GM12865 (cell line): ENCODE measurements at regions not wholly inside any gene's neighbourhood (a gene's known extent, or its start where the extent isn't known, plus 50 kb on each side); places are given as distances from the start of the nearest gene placed in this dataset.
"Not testable (repeated sequence)": the region's sequence is repeated elsewhere in the genome, so short reads cannot be mapped to it uniquely, and the experiment has no call there.

Experiments used
- DNase-seq: peaks from one replicate; pipeline ENCODE4 v3.0.0; 2010; ENCODE audit warnings: low read depth
- H3K4me3 ChIP-seq: 2 replicates; pipeline ENCODE4 v1.5.1; 2011; ENCODE audit warnings: mild to moderate bottlenecking, low read depth, low read length, control low read depth
- CTCF ChIP-seq: IDR thresholded peaks from 2 replicates; pipeline ENCODE4 v1.5.1; 2011; ENCODE audit warnings: low read length, control low read depth, low read depth, inconsistent platforms; ENCODE audit not compliant: insufficient read depth; ENCODE audit errors: missing control alignments

DNA sequence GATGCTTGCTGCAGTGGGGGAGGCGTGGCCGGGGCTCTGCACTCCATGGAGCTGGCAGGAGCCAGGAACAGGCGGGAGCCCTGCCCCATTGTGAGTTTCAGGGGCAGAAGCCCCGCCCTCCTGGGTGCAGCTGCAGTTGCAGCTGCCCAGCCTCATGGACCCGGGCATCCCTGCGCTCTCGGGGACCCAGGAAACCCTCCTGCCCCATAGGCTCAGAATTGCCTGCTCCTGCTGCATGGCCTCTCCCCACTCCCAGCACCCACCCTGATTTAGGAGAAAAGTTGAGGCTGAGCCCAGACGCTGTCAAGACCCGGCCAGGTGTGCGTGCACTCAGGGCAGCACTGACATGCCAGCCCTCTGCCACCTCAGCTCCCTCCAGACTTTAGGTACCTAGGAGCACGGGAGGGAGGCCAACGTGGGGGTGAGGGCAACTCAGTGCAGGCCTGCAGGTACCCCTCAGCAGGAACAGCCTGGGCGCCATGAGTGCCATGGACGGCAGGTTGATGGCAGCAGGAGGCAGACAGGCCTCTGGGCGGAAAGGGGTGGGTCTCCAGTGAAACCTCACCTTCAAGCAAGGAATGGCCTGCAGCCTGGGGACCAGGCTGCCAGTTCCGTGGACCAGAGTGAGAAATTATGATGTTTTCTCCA is 67.2 kb upstream of the MAGEB2 start:
- H3K4me3 ChIP-seq = no peak overlapping the region
- TF ChIP-seq CTCF = no peak
- no peak for DNase-seq

DNA sequence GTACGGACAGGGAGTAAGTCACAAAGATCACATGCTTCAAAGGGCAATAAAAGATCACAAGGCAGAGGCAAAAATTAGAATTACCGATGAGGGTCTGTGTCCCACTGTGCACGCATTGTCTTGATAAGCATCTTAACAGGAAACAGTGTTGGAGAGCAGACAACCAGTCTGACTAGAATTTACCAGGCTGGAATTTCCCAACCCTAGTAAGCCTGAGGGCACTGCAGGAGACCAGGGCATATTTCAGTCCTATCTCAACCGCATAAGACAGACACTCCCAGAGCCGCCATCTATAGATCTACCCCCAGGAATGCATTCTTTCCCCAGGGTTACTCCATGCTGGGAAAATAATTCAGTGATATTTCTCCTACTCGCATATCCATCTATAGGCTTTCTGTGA is 66.2 kb upstream of the MAGEB2 start:
- not testable (repeated sequence) for DNase-seq, H3K4me3 ChIP-seq

- TF ChIP-seq CTCF = no peak
- H3K4me3 ChIP-seq = no peak overlapping the region
- no peak for DNase-seq
Observed at GRCh38 chrX:30150196-30150895, 65.0 kb upstream of the MAGEB2 start.

GRCh38 chrX:30151964-30152363 is 63.4 kb upstream of the MAGEB2 start:
- no peak overlapping the region for H3K4me3 ChIP-seq
- no peak for TF ChIP-seq CTCF
- no peak for DNase-seq

- DNase-seq = no peak
Observed at GRCh38 chrX:30153175-30153880, 62.0 kb upstream of the MAGEB2 start.

DNA sequence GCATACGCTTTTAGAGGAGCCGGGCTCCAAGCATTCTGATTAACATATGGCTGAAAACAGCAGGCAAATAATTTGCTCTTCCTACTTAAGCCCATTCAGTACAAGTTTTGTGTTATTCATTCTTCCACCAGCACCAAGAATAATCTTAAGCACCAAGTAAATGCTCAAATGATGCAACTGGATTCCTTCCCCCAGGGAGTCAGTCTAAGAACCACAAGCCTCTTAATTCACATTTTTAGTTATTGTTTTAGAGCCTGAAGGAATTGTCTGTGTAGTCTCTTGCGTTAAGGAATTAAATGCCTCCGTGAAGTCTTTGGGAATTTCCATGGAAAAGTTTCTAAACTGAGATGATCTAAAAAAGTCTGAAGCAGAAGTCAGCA is 61.5 kb upstream of the MAGEB2 start:
- no peak for DNase-seq
- TF ChIP-seq CTCF = no peak
- no peak overlapping the region for H3K4me3 ChIP-seq

More at GRCh38 chrX:30153175-30153880, 62.0 kb upstream of the MAGEB2 start:
- TF ChIP-seq CTCF = no peak
- H3K4me3 ChIP-seq = no peak overlapping the region

- H3K4me3 ChIP-seq = no peak overlapping the region
- no peak for TF ChIP-seq CTCF
- no peak for DNase-seq
Observed at GRCh38 chrX:30156009-30156408, 59.4 kb upstream of the MAGEB2 start.
